GOT3 (cell line): ENCODE measurements at regions not wholly inside any gene's neighbourhood (a gene's known extent, or its start where the extent isn't known, plus 50 kb on each side); places are given as distances from the start of the nearest gene placed in this dataset.
"Not testable (repeated sequence)": the region's sequence is repeated elsewhere in the genome, so short reads cannot be mapped to it uniquely, and the experiment has no call there.

Source experiments
- DNase-seq: peaks from one replicate; lab custom pipeline; 2025; ENCODE audit warnings: mixed read lengths; lab: John Stamatoyannopoulos, UW

DNA sequence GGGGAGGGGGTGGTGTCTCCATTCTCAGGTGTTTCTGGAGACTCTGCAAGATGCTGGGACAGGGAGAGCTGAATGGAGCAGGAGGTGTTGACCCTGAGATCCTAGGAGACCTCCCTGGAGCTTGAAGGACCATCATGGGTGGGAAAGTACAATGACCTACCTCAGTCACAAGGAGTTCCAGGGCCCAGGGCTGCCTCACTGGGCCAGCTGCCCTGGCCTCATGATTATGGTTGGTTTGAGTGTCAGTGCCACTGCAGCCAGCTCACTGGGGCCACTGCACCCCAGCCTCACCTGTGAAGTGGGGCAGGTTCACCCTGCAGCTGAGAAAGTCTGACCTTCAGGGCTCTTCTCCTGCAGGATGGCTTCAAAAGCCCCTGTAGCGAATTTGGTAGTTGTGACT, 372.5 kb downstream of the IRX2 start:
- no peak for DNase-seq

GRCh38 chr5:2378108-2378507, 373.4 kb downstream of the IRX2 start:
- DNase-seq, result no peak

DNA sequence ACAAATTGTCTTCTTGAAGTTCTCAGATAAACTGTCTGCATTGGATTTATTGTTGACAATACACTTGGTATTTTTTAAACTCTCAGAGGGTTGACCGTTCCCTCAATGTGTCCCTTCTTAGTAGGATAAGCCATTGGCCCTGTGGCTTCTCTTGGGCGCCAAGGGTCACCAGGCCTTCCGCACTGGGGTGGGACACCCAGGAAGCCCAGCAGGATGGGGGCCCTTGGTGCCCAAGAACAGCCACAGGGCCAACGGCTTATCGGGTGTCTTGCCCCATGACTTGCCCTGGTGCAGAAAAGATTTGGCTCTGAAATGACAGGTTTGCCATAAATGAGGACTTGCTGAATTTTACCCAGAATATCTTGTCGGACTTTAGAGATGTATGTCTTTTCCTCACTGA, 375.0 kb downstream of the IRX2 start:
- DNase-seq, result no peak

DNA sequence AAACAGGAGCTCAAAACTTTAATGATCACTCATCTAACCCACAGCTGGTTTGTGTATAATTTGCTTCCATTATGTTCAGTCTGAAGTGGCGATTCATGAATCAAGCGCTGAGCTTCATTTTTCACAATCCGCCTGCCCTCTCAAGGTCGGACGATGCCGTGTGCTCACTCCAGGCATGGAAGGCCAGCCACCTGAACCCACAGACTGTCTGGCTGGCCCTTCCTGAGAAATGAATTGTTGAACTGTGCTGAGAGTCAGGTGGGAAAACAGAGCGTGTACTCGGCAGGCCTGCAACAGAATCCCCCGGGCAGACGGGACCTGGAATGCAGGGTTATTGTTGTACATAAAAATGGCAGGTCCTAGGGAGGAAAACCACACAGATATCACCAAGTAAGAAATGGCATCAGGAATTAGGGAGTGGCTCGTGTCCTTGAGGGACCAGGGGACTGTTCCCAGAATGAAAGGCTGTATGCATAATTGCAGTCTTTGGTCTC, 375.7 kb downstream of the IRX2 start:
- no peak for DNase-seq

DNA sequence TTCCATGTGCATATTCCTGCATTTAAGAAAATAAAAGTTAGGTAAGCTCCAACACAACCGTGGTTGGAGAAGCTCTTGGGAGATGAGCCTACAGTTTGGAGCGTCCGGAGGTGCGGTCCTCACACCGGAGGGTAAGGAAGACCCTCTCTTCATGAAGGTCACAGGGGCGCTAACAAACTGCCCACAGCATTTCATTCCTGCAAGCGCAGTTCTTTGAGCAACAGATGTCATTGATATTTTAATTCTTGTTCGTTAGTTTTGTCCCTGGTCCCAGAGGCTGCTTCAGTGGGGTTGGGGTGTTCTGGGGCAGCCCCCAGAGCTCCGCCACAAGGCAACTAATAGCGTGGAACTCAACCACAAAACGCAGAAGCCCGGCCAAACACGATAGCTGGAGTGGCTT, 376.2 kb downstream of the IRX2 start:
- DNase-seq, result no peak

GRCh38 chr5:2374703-2375102, 376.8 kb downstream of the IRX2 start:
- no peak for DNase-seq

DNA sequence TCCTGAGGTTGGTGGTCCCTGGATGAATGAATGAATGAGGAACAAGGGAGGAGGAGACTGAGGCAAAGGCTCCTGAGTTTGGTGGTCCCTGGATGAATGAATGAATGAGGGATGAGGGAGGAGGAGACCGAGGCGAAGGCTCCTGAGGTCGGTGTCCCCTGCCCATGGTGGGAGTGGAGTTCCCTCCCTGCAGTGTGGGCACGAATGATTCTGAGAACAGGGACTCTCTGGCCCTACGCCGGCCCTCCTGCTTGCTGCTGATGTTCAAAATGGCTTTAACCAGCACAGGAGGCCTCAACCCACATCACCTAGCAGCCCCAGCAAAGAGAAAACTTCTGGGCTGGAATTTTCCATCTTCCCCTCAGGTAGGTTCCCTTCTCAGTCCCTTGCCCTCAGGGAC, 377.8 kb downstream of the IRX2 start:
- DNase-seq, result no peak

GRCh38 chr5:2371419-2371710, 380.1 kb downstream of the IRX2 start:
- no peak for DNase-seq

DNA sequence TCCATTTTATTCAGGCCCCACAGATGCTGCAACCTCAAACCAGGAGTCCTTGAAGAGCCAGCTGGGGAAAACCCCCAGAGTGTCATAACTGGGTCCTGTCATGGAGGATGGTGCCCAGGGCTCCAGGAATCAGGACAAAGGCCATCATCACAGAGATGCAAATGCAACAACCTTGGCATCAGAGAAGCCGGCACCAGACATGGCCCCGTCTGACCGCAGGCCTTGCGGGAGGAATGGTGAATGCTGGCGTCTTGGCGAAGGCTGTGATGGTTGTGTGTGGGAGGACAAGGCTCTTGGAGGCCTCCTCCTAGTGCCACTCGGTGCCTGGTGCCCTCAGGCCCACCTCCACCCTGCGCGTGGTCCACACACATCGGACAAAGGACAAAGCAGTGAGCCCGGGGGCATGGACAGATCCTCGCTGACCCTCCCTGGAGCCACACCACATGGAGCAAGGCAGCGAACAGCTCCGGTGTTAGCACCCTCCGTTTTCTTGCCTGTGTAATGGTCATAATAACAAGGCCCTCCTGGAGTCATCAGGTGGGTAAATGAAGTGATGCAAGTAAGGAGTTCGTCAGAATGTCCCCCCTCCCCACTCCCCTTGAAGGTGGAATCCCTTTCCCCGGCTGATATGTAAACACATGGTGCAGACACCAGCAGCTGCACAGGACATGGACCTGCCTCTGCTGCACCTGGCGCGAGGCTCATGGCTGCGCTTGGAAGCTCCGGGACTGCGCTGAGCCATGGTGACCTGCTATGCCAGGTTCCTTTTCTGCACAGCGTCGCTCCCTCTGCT, 380.7 kb downstream of the IRX2 start:
- DNase-seq, result no peak

GRCh38 chr5:2369178-2369577, 382.3 kb downstream of the IRX2 start:
- DNase-seq, result no peak

- no peak for DNase-seq
Observed at GRCh38 chr5:2366816-2367215, 384.7 kb downstream of the IRX2 start.

DNA sequence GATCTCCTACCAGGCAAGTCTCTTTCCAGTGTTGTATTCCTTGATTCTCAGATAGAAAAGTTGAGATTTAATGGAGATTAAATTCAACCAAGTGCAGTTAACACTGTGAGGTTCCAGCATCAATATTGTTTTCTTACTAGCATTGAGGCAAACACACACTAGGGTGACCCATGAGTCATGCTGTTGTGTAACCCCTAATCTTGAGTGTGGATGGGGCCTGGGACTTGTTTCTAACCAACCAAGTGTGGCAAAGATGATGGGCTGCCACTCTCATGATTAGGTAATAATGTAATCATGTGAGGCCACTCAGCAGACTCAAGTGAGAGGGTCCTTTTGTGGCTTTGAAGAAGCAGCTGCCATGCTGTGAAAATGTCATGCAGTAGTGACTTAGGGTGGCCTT, 394.2 kb downstream of the IRX2 start:
- no peak for DNase-seq

- DNase-seq, result no peak
Observed at GRCh38 chr5:2355859-2356258, 395.6 kb downstream of the IRX2 start.

GRCh38 chr5:2353871-2354440, 397.5 kb downstream of the IRX2 start:
- no peak for DNase-seq

- DNase-seq, result no peak
Observed at GRCh38 chr5:2353211-2353610, 398.3 kb downstream of the IRX2 start.

GRCh38 chr5:2352101-2352861, 399.2 kb downstream of the IRX2 start:
- DNase-seq, result no peak

- not testable (repeated sequence) for DNase-seq
Observed at GRCh38 chr5:2349768-2350167, 401.7 kb downstream of the IRX2 start.

- DNase-seq, result no peak
Observed at GRCh38 chr5:2338686-2339085, 412.8 kb downstream of the IRX2 start.

DNA sequence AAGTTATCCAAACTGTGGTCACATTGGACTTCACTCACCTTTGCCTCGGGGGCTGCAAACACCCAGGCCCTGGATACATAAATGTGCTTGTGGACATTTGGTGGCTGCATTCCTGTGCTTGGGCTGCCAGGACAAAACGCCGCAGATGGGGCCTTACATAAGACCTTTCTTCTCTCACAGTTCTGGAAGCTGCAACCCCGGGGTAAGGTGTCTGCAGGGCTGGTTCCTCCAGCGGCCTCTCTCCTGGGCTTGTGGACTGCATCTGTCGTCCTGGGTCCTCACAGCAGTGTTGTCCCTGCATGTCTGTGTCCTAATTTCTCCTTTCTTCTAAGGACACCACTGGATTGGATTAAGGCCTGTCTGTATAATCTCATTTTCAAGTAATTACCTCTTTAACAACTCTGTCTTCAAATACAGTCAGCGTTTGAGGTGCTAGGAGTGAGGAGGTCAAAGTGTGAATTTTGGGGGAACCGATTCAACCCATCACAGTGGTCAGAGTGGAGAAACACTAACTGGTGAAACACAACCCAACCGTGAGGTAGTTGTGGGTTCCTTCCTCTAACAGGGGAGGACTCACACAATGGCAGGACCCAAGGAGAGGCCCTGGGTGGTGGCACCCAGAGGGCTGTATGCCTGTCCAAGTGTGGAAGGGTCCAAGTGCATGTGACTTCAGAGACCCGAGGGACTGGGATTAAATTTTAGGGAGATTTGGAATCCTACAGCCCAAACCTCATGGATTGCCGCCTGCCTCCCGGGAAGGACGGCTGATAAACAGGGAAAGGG, 415.6 kb downstream of the IRX2 start:
- no peak for DNase-seq

- DNase-seq, result no peak
Observed at GRCh38 chr5:2335125-2335732, 416.2 kb downstream of the IRX2 start.

DNA sequence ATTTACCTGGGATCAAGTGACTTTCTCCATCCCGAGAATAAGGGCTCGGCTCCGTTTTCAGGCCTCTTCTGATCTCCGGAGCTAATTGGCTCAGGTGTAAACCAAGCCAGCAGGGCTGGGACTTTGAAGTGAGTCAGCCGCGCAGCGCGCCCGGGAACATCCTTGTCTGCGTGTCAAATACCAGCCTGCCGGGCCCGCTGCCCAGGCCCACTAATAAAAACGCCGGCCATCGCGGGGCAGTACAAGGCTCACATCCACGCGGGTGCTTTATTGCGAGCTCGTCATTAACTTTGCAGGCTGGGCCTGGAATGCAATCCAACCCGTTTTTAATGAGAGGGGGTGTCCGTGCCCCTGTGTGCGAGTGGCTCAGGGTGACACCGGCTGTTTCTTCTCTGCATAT, 416.8 kb downstream of the IRX2 start:
- DNase-seq, result no peak

- no peak for DNase-seq
Observed at GRCh38 chr5:2333291-2333690, 418.2 kb downstream of the IRX2 start.
